GM23248 (cell line): ENCODE measurements at regions not wholly inside any gene's neighbourhood (a gene's known extent, or its start where the extent isn't known, plus 50 kb on each side); places are given as distances from the start of the nearest gene placed in this dataset.

ENCODE experiments used
- DNase-seq: peaks from one replicate; pipeline ENCODE4 v3.0.0-alpha.2; 2015
- H2AFZ ChIP-seq: fragments of 200-600 bp; sonication (generic); 2 replicates; pipeline ENCODE4 v1.6.1; 2016; ENCODE audit warnings: antibody characterized with exemption
- H3F3A ChIP-seq: fragments of 200-600 bp; sonication (generic); 2 replicates; pipeline ENCODE4 v1.6.1; 2016; ENCODE audit warnings: mild to moderate bottlenecking, antibody characterized with exemption, mixed run types; ENCODE audit not compliant: insufficient read depth
- H3K27ac ChIP-seq: fragments of 200-600 bp; sonication (generic); 2 replicates; pipeline ENCODE4 v1.5.1; 2016; ENCODE audit warnings: mild to moderate bottlenecking
- H3K27me3 ChIP-seq: fragments of 200-600 bp; sonication (generic); replicated peaks from 2 replicates; pipeline ENCODE4 v1.6.1; 2016; ENCODE audit warnings: mild to moderate bottlenecking; ENCODE audit not compliant: insufficient read depth
- H3K36me3 ChIP-seq: fragments of 200-600 bp; sonication (generic); 2 replicates; pipeline ENCODE4 v1.6.1; 2016; ENCODE audit warnings: low read depth, mild to moderate bottlenecking
- H3K4me1 ChIP-seq: fragments of 200-600 bp; sonication (generic); 2 replicates; pipeline ENCODE4 v1.6.1; 2016; ENCODE audit warnings: mild to moderate bottlenecking; ENCODE audit not compliant: insufficient read depth
- H3K4me2 ChIP-seq: fragments of 200-600 bp; sonication (generic); one replicate; pipeline ENCODE4 v1.6.1; 2016; ENCODE audit warnings: mild to moderate bottlenecking; ENCODE audit not compliant: unreplicated experiment
- H3K4me3 ChIP-seq: fragments of 200-600 bp; sonication (generic); 2 replicates; pipeline ENCODE4 v1.5.1; 2016; ENCODE audit warnings: mild to moderate bottlenecking
- H3K79me2 ChIP-seq: fragments of 200-600 bp; sonication (generic); 2 replicates; pipeline ENCODE4 v1.6.1; 2016; ENCODE audit warnings: mild to moderate bottlenecking; ENCODE audit not compliant: insufficient read depth
- H3K9ac ChIP-seq: fragments of 200-600 bp; sonication (generic); 2 replicates; pipeline ENCODE4 v1.6.1; 2016; ENCODE audit warnings: mild to moderate bottlenecking
- H3K9me2 ChIP-seq: fragments of 200-600 bp; sonication (generic); 2 replicates; pipeline ENCODE4 v1.6.1; 2016; ENCODE audit warnings: mixed run types, mild to moderate bottlenecking, moderate library complexity; ENCODE audit not compliant: insufficient read depth
- H3K9me3 ChIP-seq: fragments of 200-600 bp; sonication (generic); one replicate; pipeline ENCODE4 v1.6.1; 2017; ENCODE audit warnings: low read depth
- H4K20me1 ChIP-seq: fragments of 200-600 bp; sonication (generic); 2 replicates; pipeline ENCODE4 v1.6.0; 2016; ENCODE audit not compliant: insufficient read depth
- EZH2 ChIP-seq: fragments of 200-600 bp; sonication (generic); IDR thresholded peaks from 2 replicates; pipeline ENCODE4 v1.6.1; 2018; ENCODE audit warnings: antibody characterized with exemption, mild to moderate bottlenecking; ENCODE audit not compliant: insufficient read depth, poor library complexity, severe bottlenecking
- EZH2phosphoT487 ChIP-seq: fragments of 200-600 bp; sonication (generic); IDR thresholded peaks from 2 replicates; pipeline ENCODE4 v1.6.1; 2018; ENCODE audit warnings: antibody characterized with exemption, moderate library complexity, mild to moderate bottlenecking, low read depth; ENCODE audit not compliant: insufficient read depth
- WGBS, 2 experiments: methylation state at CpG; one replicate each; pipeline ENCODE4 v1.1.6; 2015 to 2017; ENCODE audit warnings: low lambda C conversion rate in 2 of 2, low coverage in 1 of 2; ENCODE audit errors: missing lambda C conversion rate in 2 of 2; 5-methylcytosine and 5-hydroxymethylcytosine counted together
- in situ Hi-C: fragments of 300-500 bp; cut with MboI; formaldehyde crosslinking; loops from 2 replicates; pipeline ENCODE4 v1.15.0; 2020

GRCh38 chr17:77898521-77899434 is 59.7 kb upstream of the TNRC6C start:
- no peaks in the 10 kb centered on the region for H3K9me2 ChIP-seq
- DNase-seq: no peak
- TF ChIP-seq EZH2: no peak
- no peak for TF ChIP-seq EZH2phosphoT487
- in situ Hi-C loops: no loop called here
- 53 to 55% methylated on average over 18 of the region's 18 CpGs for WGBS, 2 experiments
- H3F3A ChIP-seq: no peaks in the 10 kb centered on the region
- no peaks in the 10 kb centered on the region for H4K20me1 ChIP-seq
- H3K27me3 ChIP-seq: peaks cover 49% of the 10 kb centered on the region
- no peaks in the 10 kb centered on the region for H3K4me1 ChIP-seq
- H3K4me2 ChIP-seq: no peak overlapping the region
- H3K36me3 ChIP-seq: no peaks in the 10 kb centered on the region
- no peaks in the 10 kb centered on the region for H3K79me2 ChIP-seq
- no peak overlapping the region for H3K27ac ChIP-seq
- no peak overlapping the region for H3K9ac ChIP-seq
- no peaks in the 10 kb centered on the region for H3K9me3 ChIP-seq
- no peak overlapping the region for H2AFZ ChIP-seq
- no peak overlapping the region for H3K4me3 ChIP-seq

- H3K4me1 ChIP-seq: no peaks in the 10 kb centered on the region
- no peak overlapping the region for H3K27ac ChIP-seq
- H4K20me1 ChIP-seq: no peaks in the 10 kb centered on the region
- no peaks in the 10 kb centered on the region for H3F3A ChIP-seq
- H3K27me3 ChIP-seq: peaks cover 54% of the 10 kb centered on the region
- no peaks in the 10 kb centered on the region for H3K9me3 ChIP-seq
- TF ChIP-seq EZH2: no peak
- no peak for TF ChIP-seq EZH2phosphoT487
- no peak overlapping the region for H3K4me3 ChIP-seq
- H3K9me2 ChIP-seq: no peaks in the 10 kb centered on the region
- WGBS, 2 experiments: 18 to 26% methylated on average over 7 of the region's 7 CpGs
- no peak for DNase-seq
- in situ Hi-C loops: no loop called here
- H2AFZ ChIP-seq: no peak overlapping the region
- no peak overlapping the region for H3K4me2 ChIP-seq
- H3K36me3 ChIP-seq: no peaks in the 10 kb centered on the region
- H3K9ac ChIP-seq: no peak overlapping the region
- H3K79me2 ChIP-seq: no peaks in the 10 kb centered on the region
These were observed 59.0 kb upstream of the TNRC6C start for GRCh38 chr17:77899498-77899897.

- DNase-seq: no peak
- no peaks in the 10 kb centered on the region for H4K20me1 ChIP-seq
- H3K4me3 ChIP-seq: no peak overlapping the region
- H3K27me3 ChIP-seq: peaks cover 67% of the 10 kb centered on the region
- no peaks in the 10 kb centered on the region for H3K36me3 ChIP-seq
- H2AFZ ChIP-seq: no peak overlapping the region
- no peak for TF ChIP-seq EZH2
- TF ChIP-seq EZH2phosphoT487: no peak
- H3F3A ChIP-seq: no peaks in the 10 kb centered on the region
- H3K4me2 ChIP-seq: no peak overlapping the region
- H3K79me2 ChIP-seq: no peaks in the 10 kb centered on the region
- H3K4me1 ChIP-seq: no peaks in the 10 kb centered on the region
- H3K9ac ChIP-seq: no peak overlapping the region
- no peak overlapping the region for H3K27ac ChIP-seq
- H3K9me3 ChIP-seq: no peaks in the 10 kb centered on the region
- no peaks in the 10 kb centered on the region for H3K9me2 ChIP-seq
- in situ Hi-C loops: no loop called here
- 57 to 63% methylated on average over 2 of the region's 2 CpGs for WGBS, 2 experiments
These were observed 57.0 kb upstream of the TNRC6C start for GRCh38 chr17:77901481-77901880.

- no peaks in the 10 kb centered on the region for H3K9me2 ChIP-seq
- H3K27me3 ChIP-seq: peaks cover 51% of the 10 kb centered on the region
- no peak overlapping the region for H2AFZ ChIP-seq
- in situ Hi-C loops: no loop called here
- TF ChIP-seq EZH2 (no peak), EZH2phosphoT487 (no peak)
- no peaks in the 10 kb centered on the region for H3K79me2 ChIP-seq
- WGBS, 2 experiments: 62 to 64% methylated on average over 14 of the region's 14 CpGs
- H3K4me2 ChIP-seq: no peak overlapping the region
- H3K4me3 ChIP-seq: no peak overlapping the region
- H3K36me3 ChIP-seq: no peaks in the 10 kb centered on the region
- no peaks in the 10 kb centered on the region for H3F3A ChIP-seq
- H4K20me1 ChIP-seq: no peaks in the 10 kb centered on the region
- DNase-seq: no peak
- no peak overlapping the region for H3K9ac ChIP-seq
- H3K4me1 ChIP-seq: no peaks in the 10 kb centered on the region
- no peak overlapping the region for H3K27ac ChIP-seq
- H3K9me3 ChIP-seq: no peaks in the 10 kb centered on the region
These were observed 53.2 kb upstream of the TNRC6C start for GRCh38 chr17:77905266-77905665.
